HepG2 (cell line): ENCODE measurements at regions not wholly inside any gene's neighbourhood (a gene's known extent, or its start where the extent isn't known, plus 50 kb on each side); places are given as distances from the start of the nearest gene placed in this dataset.

Source experiments
- ARNT ChIP-seq: fragments of 450-650 bp; IDR thresholded peaks from 2 replicates; pipeline ENCODE4 v1.6.1; 2017
- ATAD3A ChIP-seq: sonication (generic); formaldehyde crosslinking; IDR thresholded peaks from 2 replicates; pipeline ENCODE4 v1.4.0; 2020; ENCODE audit warnings: missing genetic modification reagents
- CCDC6 ChIP-seq: sonication (generic); formaldehyde crosslinking; IDR thresholded peaks from 2 replicates; pipeline ENCODE4 v1.8.1; 2022; ENCODE audit warnings: mild to moderate bottlenecking, missing genetic modification reagents, moderate library complexity
- IRX3 ChIP-seq: sonication (generic); formaldehyde crosslinking; IDR thresholded peaks from 2 replicates; pipeline ENCODE4 v1.8.1; 2023; ENCODE audit warnings: mild to moderate bottlenecking, low read depth, missing genetic modification reagents, borderline replicate concordance
- NCOA1 ChIP-seq: sonication (generic); formaldehyde crosslinking; IDR thresholded peaks from 2 replicates; pipeline ENCODE4 v1.9.0; 2021; ENCODE audit warnings: missing genetic modification reagents
- NCOR1 ChIP-seq: fragments of 200-600 bp; sonication (generic); IDR thresholded peaks from 2 replicates; pipeline ENCODE4 v1.7.0; 2017; ENCODE audit warnings: antibody characterized with exemption, low read length, borderline replicate concordance
- NR1H2 ChIP-seq: sonication (generic); formaldehyde crosslinking; IDR thresholded peaks from 2 replicates; pipeline ENCODE4 v1.8.1; 2022; ENCODE audit warnings: low read depth, missing genetic modification reagents, borderline replicate concordance
- PAX8 ChIP-seq: sonication (generic); formaldehyde crosslinking; IDR thresholded peaks from 2 replicates; pipeline ENCODE4 v1.8.0; 2022; ENCODE audit warnings: mild to moderate bottlenecking, missing genetic modification reagents, borderline replicate concordance
- PITX1 ChIP-seq: sonication (generic); formaldehyde crosslinking; IDR thresholded peaks from 2 replicates; pipeline ENCODE4 v1.5.1; 2020; ENCODE audit warnings: mild to moderate bottlenecking, missing genetic modification reagents
- PLSCR1 ChIP-seq: sonication (generic); formaldehyde crosslinking; IDR thresholded peaks from 2 replicates; pipeline ENCODE4 v1.5.0; 2020; ENCODE audit warnings: missing genetic modification reagents, mild to moderate bottlenecking, borderline replicate concordance
- ZNF484 ChIP-seq: sonication (generic); formaldehyde crosslinking; IDR thresholded peaks from 2 replicates; pipeline ENCODE4 v1.5.1; 2020; ENCODE audit warnings: mild to moderate bottlenecking, low read depth, missing genetic modification reagents, borderline replicate concordance
- ZNF552 ChIP-seq: sonication (generic); formaldehyde crosslinking; IDR thresholded peaks from 2 replicates; pipeline ENCODE4 v1.9.0; 2022; ENCODE audit warnings: missing genetic modification reagents, mild to moderate bottlenecking, borderline replicate concordance
- ZNF564 ChIP-seq: sonication (generic); formaldehyde crosslinking; IDR thresholded peaks from 2 replicates; pipeline ENCODE4 v1.8.1; 2023; ENCODE audit warnings: mild to moderate bottlenecking, missing genetic modification reagents
- ZNF746 ChIP-seq: sonication (generic); formaldehyde crosslinking; IDR thresholded peaks from 2 replicates; pipeline ENCODE4 v1.8.0; 2022; ENCODE audit warnings: mild to moderate bottlenecking, missing genetic modification reagents
- ZNF816 ChIP-seq: sonication (generic); formaldehyde crosslinking; IDR thresholded peaks from 2 replicates; pipeline ENCODE4 v1.8.0; 2022; ENCODE audit warnings: missing genetic modification reagents, mild to moderate bottlenecking, borderline replicate concordance
- TF ChIP-seq, protein P1 (sequence below): sonication (generic); formaldehyde crosslinking; IDR thresholded peaks from 2 replicates; pipeline ENCODE4 v1.5.0; 2020; ENCODE audit warnings: mild to moderate bottlenecking, missing genetic modification reagents, borderline replicate concordance
- TF ChIP-seq, protein P2 (sequence below): IDR thresholded peaks from 2 replicates; pipeline ENCODE4 v1.6.1; 2016; ENCODE audit warnings: low read depth, missing genetic modification reagents, missing compliant biosample characterization
- TF ChIP-seq, protein P3 (sequence below): sonication (generic); formaldehyde crosslinking; IDR thresholded peaks from 2 replicates; pipeline ENCODE4 v1.4.0; 2020; ENCODE audit warnings: missing genetic modification reagents, mild to moderate bottlenecking, borderline replicate concordance

GRCh38 chr15:24878153-24878552, 76.6 kb upstream of the SNRPN start (continued):
- TF ChIP-seq CCDC6 (CRISPR knock-in tag) (no peak), NCOA1 (no peak), NR1H2 (CRISPR knock-in tag) (no peak), ATAD3A (CRISPR knock-in tag) (no peak), PITX1 (CRISPR knock-in tag) (0 out of 2 replicates have a peak, but pooled peaks have one; percentile 29), IRX3 (CRISPR knock-in tag) (no peak), ZNF564 (no peak; the same call in 1 of the 2 replicates), ARNT (no peak), ZNF816 (no peak), NCOR1 (no peak), ZNF552 (no peak), ZNF484 (CRISPR knock-in tag) (no peak), ZNF746 (CRISPR knock-in tag) (no peak), PAX8 (CRISPR knock-in tag) (no peak), PLSCR1 (CRISPR knock-in tag) (no peak)
- TF ChIP-seq, protein P1, sequence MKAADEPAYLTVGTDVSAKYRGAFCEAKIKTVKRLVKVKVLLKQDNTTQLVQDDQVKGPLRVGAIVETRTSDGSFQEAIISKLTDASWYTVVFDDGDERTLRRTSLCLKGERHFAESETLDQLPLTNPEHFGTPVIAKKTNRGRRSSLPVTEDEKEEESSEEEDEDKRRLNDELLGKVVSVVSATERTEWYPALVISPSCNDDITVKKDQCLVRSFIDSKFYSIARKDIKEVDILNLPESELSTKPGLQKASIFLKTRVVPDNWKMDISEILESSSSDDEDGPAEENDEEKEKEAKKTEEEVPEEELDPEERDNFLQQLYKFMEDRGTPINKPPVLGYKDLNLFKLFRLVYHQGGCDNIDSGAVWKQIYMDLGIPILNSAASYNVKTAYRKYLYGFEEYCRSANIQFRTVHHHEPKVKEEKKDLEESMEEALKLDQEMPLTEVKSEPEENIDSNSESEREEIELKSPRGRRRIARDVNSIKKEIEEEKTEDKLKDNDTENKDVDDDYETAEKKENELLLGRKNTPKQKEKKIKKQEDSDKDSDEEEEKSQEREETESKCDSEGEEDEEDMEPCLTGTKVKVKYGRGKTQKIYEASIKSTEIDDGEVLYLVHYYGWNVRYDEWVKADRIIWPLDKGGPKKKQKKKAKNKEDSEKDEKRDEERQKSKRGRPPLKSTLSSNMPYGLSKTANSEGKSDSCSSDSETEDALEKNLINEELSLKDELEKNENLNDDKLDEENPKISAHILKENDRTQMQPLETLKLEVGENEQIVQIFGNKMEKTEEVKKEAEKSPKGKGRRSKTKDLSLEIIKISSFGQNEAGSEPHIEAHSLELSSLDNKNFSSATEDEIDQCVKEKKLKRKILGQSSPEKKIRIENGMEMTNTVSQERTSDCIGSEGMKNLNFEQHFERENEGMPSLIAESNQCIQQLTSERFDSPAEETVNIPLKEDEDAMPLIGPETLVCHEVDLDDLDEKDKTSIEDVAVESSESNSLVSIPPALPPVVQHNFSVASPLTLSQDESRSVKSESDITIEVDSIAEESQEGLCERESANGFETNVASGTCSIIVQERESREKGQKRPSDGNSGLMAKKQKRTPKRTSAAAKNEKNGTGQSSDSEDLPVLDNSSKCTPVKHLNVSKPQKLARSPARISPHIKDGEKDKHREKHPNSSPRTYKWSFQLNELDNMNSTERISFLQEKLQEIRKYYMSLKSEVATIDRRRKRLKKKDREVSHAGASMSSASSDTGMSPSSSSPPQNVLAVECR = peak; percentile 82
- TF ChIP-seq, protein P2, sequence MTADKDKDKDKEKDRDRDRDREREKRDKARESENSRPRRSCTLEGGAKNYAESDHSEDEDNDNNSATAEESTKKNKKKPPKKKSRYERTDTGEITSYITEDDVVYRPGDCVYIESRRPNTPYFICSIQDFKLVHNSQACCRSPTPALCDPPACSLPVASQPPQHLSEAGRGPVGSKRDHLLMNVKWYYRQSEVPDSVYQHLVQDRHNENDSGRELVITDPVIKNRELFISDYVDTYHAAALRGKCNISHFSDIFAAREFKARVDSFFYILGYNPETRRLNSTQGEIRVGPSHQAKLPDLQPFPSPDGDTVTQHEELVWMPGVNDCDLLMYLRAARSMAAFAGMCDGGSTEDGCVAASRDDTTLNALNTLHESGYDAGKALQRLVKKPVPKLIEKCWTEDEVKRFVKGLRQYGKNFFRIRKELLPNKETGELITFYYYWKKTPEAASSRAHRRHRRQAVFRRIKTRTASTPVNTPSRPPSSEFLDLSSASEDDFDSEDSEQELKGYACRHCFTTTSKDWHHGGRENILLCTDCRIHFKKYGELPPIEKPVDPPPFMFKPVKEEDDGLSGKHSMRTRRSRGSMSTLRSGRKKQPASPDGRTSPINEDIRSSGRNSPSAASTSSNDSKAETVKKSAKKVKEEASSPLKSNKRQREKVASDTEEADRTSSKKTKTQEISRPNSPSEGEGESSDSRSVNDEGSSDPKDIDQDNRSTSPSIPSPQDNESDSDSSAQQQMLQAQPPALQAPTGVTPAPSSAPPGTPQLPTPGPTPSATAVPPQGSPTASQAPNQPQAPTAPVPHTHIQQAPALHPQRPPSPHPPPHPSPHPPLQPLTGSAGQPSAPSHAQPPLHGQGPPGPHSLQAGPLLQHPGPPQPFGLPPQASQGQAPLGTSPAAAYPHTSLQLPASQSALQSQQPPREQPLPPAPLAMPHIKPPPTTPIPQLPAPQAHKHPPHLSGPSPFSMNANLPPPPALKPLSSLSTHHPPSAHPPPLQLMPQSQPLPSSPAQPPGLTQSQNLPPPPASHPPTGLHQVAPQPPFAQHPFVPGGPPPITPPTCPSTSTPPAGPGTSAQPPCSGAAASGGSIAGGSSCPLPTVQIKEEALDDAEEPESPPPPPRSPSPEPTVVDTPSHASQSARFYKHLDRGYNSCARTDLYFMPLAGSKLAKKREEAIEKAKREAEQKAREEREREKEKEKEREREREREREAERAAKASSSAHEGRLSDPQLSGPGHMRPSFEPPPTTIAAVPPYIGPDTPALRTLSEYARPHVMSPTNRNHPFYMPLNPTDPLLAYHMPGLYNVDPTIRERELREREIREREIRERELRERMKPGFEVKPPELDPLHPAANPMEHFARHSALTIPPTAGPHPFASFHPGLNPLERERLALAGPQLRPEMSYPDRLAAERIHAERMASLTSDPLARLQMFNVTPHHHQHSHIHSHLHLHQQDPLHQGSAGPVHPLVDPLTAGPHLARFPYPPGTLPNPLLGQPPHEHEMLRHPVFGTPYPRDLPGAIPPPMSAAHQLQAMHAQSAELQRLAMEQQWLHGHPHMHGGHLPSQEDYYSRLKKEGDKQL (CRISPR knock-in tag) = no peak
- TF ChIP-seq, protein P3, sequence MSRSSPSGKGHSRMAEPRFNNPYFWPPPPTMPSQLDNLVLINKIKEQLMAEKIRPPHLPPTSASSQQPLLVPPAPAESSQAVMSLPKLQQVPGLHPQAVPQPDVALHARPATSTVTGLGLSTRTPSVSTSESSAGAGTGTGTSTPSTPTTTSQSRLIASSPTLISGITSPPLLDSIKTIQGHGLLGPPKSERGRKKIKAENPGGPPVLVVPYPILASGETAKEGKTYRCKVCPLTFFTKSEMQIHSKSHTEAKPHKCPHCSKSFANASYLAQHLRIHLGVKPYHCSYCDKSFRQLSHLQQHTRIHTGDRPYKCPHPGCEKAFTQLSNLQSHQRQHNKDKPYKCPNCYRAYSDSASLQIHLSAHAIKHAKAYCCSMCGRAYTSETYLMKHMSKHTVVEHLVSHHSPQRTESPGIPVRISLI = peak; percentile 33; the same call in 1 of the 2 replicates
